Prostate gland (tissue), 2 donors: ENCODE measurements at regions not wholly inside any gene's neighbourhood (a gene's known extent, or its start where the extent isn't known, plus 50 kb on each side); places are given as distances from the start of the nearest gene placed in this dataset.

Experiments used
- CTCF ChIP-seq, 4 experiments: fragments of 200-600 bp in 2 of 4; fragments of 450-650 bp in 2 of 4; sonication (generic) in 2 of 4; IDR thresholded peaks; 1 replicate in 3 of 4; 2 replicates in 1 of 4; pipeline ENCODE4 v1.5.1; 2016 to 2019; ENCODE audit warnings: antibody characterized with exemption in 4 of 4, mild to moderate bottlenecking in 2 of 4, moderate library complexity in 2 of 4
- POLR2A ChIP-seq: fragments of 450-650 bp; IDR thresholded peaks from one replicate; pipeline ENCODE4 v1.6.1; 2016; ENCODE audit warnings: antibody characterized with exemption, mild to moderate bottlenecking
- POLR2AphosphoS5 ChIP-seq: sonication (generic); formaldehyde crosslinking; IDR thresholded peaks from one replicate; pipeline ENCODE4 v1.6.1; 2017; ENCODE audit warnings: antibody characterized with exemption

DNA sequence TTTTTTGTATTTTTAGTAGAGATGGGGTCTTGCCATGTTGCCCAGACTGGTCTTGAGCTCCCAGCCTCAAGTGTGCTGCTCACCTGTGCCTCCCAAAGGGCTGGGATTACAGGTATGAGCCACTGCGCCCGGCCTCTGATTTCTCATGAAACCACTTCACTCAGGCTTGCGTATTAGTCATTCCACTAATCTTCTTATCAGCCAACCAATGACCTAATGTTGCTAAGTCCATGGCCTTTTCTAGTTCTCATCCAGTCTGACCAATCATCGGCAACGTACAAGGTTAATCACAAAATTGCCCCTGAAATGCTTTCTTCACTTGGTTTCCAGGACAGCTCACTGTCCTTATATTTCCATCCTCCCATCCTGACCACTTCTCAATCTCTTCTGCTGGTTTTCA is 605.3 kb upstream of the SLC10A2 start:
- TF ChIP-seq CTCF (IDR thresholded peaks at IDR 0.05) (no peak), POLR2A (no peak), POLR2AphosphoS5 (no peak)
